ENCODE measurements at regions not wholly inside any gene's neighbourhood (a gene's known extent, or its start where the extent isn't known, plus 50 kb on each side); places are given as distances from the start of the nearest gene placed in this dataset.

DNA sequence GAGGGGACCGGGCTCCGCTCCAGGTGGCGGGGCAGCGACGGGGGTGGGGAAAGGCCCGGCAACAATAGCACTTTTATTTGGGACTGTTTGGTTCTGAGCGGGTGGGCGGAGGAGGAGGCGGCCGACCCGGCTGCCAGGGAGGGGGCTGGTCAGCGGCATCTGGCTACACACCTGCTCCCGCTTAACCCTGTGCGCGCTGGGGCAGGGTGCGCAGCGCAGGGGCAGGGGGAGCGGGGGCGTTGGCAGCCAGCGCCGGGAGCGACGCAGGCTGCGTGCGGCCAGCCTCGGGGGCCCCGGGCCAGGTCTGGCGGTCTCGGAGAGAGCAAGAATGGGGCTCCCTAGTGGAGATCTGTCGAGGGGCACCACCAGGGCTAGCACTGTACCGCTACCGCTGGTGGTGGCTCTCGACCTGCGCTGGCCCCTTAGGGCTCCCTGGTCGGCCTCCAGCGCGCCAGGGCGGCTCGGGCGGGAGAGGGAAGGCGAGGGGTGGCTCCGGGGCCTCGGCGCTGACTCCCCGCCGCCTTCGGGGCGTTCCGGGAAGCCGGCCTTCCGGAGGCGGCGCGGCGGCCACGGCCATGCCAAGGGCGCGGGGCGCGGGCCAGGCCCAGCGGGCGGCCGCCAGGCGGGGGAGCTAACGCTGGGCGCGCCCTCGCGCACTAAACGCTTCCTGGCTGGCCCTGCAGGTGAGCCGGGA is 92.4 kb downstream of the NCR2 start:
- Histone ChIP-seq H3K36me3 (ENCODE audit: control insufficient read depth in 2 of 2, extremely low read depth in 1 of 2, insufficient read depth in 1 of 2, low read length in 1 of 2) (no peaks in the 10 kb centered on the region), H3K9me3 (no peaks in the 10 kb centered on the region), H3K4me1 (ENCODE audit: control insufficient read depth in 1 of 2, extremely low read depth in 1 of 2, insufficient read depth in 2 of 2, low read length in 2 of 2) (peaks cover 16 to 35% of the 10 kb centered on the region in 2 experiments), H3K4me3 (ENCODE audit: control insufficient read depth in 1 of 2, extremely low read depth in 1 of 2, low read length in 1 of 2) (peak overlapping the region; percentile 27 to 62), H3K27ac (ENCODE audit: low read length) (no peak overlapping the region), H3K27me3 (replicated peaks in 1 of 2; ENCODE audit: control insufficient read depth in 2 of 2, extremely low read depth in 1 of 2, insufficient read depth in 2 of 2, low read length in 1 of 2) (peaks cover 16 to 54% of the 10 kb centered on the region in 2 experiments)
- Mint-ChIP-seq H3K4me3 (no peak overlapping the region), H3K36me3 (no peaks in the 10 kb centered on the region), H3K4me1 (peaks cover 10 to 15% (median 15%) of the 10 kb centered on the region in 3 donors), H3K9me3 (no peaks in the 10 kb centered on the region), H3K27me3 (peaks cover 22 to 33% of the 10 kb centered on the region in 2 donors), H3K27ac (no peak overlapping the region)
- CTCF ChIA-PET = interaction anchor here in 1 of 2 donors (0.6 kb wide), 1 partner anchor 253 kb away, joined by 3 read pairs; no protein-coding TSS in a partner anchor
- POLR2A ChIA-PET = no interaction called here
- DNase-seq (peak in 2 of 35 experiments; percentile 5 to 40), ATAC-seq (replicated peaks in 1 of 4) (peak; percentile 51 to 63 (median 55))
- 1% methylated on average over 67 of the region's 71 CpGs for WGBS (ENCODE audit: insufficient coverage)

DNA sequence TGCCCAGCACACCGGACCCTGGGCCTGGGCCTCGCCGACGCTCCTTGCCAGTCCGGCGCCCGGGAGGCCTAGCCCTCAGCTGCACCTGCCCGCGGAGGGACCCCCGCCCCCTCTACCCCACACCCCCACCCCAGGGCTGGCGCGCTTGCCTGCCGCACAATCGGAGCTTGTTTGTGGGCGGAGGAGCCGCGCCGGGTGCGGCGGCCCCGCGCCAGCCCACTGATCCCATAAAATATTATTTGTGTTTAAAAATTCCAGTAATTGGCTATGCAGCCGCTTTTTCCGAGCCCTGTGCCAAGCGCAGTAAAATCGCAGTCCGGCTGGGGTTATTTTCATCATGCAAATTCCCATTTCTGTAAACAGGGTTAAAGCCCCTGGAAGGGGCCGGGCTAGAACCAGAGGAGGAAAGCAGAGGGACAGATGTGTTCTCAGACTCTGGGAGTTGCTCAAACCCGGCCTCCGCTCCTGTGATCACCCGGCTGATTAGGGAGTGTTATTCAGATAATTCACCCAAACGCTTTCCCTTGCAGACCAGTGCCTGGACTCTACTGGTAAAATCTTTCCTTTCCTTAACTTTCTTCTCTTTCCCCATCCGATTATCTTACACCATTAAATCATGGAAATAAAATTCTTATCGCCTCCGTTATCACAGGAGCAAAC is 93.1 kb downstream of the NCR2 start:
- H3K9me3 Mint-ChIP-seq = no peaks in the 10 kb centered on the region
- Histone ChIP-seq H3K4me3 (ENCODE audit: control insufficient read depth in 1 of 2, extremely low read depth in 1 of 2, low read length in 1 of 2) (peak overlapping the region in 1 of 2 donors; percentile 62), H3K27me3 (replicated peaks in 1 of 2; ENCODE audit: control insufficient read depth in 2 of 2, extremely low read depth in 1 of 2, insufficient read depth in 2 of 2, low read length in 1 of 2) (peaks cover 16 to 54% of the 10 kb centered on the region in 2 experiments), H3K9me3 (no peaks in the 10 kb centered on the region), H3K27ac (ENCODE audit: low read length) (no peak overlapping the region), H3K4me1 (ENCODE audit: control insufficient read depth in 1 of 2, extremely low read depth in 1 of 2, insufficient read depth in 2 of 2, low read length in 2 of 2) (peaks cover 16 to 35% of the 10 kb centered on the region in 2 experiments), H3K36me3 (ENCODE audit: control insufficient read depth in 2 of 2, extremely low read depth in 1 of 2, insufficient read depth in 1 of 2, low read length in 1 of 2) (no peaks in the 10 kb centered on the region)
- peaks cover 19 to 35% of the 10 kb centered on the region in 2 donors for H3K27me3 Mint-ChIP-seq
- POLR2A ChIA-PET = no interaction called here
- no peaks in the 10 kb centered on the region for H3K36me3 Mint-ChIP-seq
- WGBS (ENCODE audit: insufficient coverage) = 27% methylated on average over 8 of the region's 35 CpGs
- H3K27ac Mint-ChIP-seq = no peak overlapping the region
- peaks cover 10 to 16% (median 15%) of the 10 kb centered on the region in 3 donors for H3K4me1 Mint-ChIP-seq
- CTCF ChIA-PET = interaction anchor here in 1 of 2 donors (0.6 kb wide), 1 partner anchor 253 kb away, joined by 3 read pairs; no protein-coding TSS in a partner anchor
- no peak for DNase-seq
- ATAC-seq (replicated peaks in 1 of 4) = peak in 1 of 4 experiments; percentile 7
- H3K4me3 Mint-ChIP-seq = peak overlapping the region; percentile 41 to 69 (median 62)

DNA sequence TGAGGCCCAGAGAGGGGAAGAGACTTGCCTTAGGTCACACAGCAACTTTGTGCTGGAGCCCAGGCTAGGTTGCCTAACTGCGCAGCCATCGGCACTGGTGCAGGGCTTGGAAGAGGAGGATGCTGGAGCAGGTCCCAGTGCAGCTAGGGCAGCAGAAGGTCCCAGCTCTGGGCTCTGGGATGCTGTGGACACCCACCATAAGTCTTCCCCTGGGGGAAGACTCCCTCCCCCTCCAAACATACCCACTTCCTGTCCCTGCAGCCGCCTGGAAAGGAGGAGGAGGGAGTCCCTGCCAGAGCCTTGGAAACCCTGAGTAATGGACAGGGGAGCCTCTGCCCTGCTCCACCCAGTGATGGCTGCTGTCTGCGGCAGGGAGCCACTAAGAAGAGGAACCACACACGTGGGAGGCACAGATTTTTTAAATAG is 93.6 kb downstream of the NCR2 start:
- H3K4me3 Mint-ChIP-seq = peak overlapping the region; percentile 41 to 69 (median 62)
- H3K36me3 ChIP-seq (ENCODE audit: control insufficient read depth in 2 of 2, extremely low read depth in 1 of 2, insufficient read depth in 1 of 2, low read length in 1 of 2) = no peaks in the 10 kb centered on the region
- ATAC-seq (replicated peaks in 1 of 4) = peak in 1 of 4 experiments; percentile 15
- CTCF ChIA-PET = no interaction called here
- no peak overlapping the region for H3K27ac ChIP-seq (ENCODE audit: low read length)
- no CpG with 5 or more reads among the region's 5 CpGs for WGBS (ENCODE audit: insufficient coverage)
- H3K27ac Mint-ChIP-seq = no peak overlapping the region
- no peaks in the 10 kb centered on the region for H3K9me3 Mint-ChIP-seq
- H3K4me1 ChIP-seq (ENCODE audit: control insufficient read depth in 1 of 2, extremely low read depth in 1 of 2, insufficient read depth in 2 of 2, low read length in 2 of 2) = peaks cover 16 to 35% of the 10 kb centered on the region in 2 experiments
- H3K9me3 ChIP-seq = no peaks in the 10 kb centered on the region
- H3K4me3 ChIP-seq (ENCODE audit: control insufficient read depth in 1 of 2, extremely low read depth in 1 of 2, low read length in 1 of 2) = peak overlapping the region in 1 of 2 donors; percentile 59
- H3K27me3 ChIP-seq (replicated peaks in 1 of 2; ENCODE audit: control insufficient read depth in 2 of 2, extremely low read depth in 1 of 2, insufficient read depth in 2 of 2, low read length in 1 of 2) = peaks cover 16 to 54% of the 10 kb centered on the region in 2 experiments
- H3K27me3 Mint-ChIP-seq = peaks cover 19 to 35% of the 10 kb centered on the region in 2 donors
- no peak for DNase-seq
- POLR2A ChIA-PET = no interaction called here
- H3K4me1 Mint-ChIP-seq = peaks cover 10 to 16% (median 15%) of the 10 kb centered on the region in 3 donors
- no peaks in the 10 kb centered on the region for H3K36me3 Mint-ChIP-seq

DNA sequence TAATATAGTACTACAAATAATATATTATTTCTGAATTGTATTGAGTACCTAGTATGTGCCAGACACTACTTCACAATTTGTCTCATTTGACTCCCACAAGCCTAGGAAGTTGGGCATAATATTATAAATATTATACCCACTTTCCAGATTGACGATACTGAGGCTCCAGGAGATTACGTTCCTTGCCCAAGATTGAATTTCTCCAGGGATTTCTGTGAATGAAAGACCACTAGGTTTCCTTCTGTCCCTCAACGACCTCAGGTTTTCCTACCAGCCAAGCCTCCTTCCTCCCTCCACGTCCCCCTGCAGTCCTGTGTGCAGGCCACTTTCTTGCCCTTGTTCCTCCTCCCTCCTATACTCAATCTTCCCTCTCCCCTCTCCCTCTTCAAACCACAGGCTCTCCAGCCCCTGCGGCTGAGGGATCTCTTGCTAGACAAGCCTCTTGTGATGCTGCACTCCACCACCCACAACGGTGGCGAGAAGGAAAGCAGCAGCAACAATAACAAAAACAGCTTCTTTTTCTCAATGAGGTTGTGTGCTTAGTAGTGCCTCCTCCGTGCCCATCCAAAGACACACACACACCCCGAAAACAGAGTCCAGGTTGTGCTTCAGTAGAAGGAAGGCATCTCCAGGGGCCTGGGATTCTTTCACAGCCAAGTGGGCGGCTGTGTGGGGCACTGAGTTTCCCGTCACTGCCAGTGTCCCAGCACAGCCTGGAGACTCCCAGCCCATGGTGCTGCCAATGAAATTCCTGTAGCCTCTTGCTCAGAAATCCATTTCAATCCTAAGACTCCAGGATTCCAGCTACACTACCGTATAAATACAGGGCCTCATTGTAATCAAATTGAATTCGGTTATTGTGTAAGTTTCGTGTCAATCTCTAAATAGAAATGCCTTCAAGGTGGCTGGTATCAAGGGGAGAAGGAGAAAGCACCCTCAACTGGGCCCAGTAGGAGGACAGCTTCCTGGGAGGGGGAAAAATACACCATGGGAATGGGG is 94.4 kb downstream of the NCR2 start:
- Mint-ChIP-seq H3K27me3 (peaks cover 19 to 35% of the 10 kb centered on the region in 2 donors), H3K36me3 (no peaks in the 10 kb centered on the region), H3K9me3 (no peaks in the 10 kb centered on the region), H3K27ac (no peak overlapping the region), H3K4me1 (peaks cover 10 to 16% (median 15%) of the 10 kb centered on the region in 3 donors), H3K4me3 (peak overlapping the region in 1 of 3 donors; percentile 69)
- ChIA-PET CTCF (interaction anchor here (0.7 to 0.8 kb wide), 2 partner anchors 8 to 85 kb away, joined by 3 to 4 read pairs; no protein-coding TSS in a partner anchor), POLR2A (no interaction called here)
- no peak overlapping the region for H3K4me3 ChIP-seq (ENCODE audit: control insufficient read depth in 1 of 2, extremely low read depth in 1 of 2, low read length in 1 of 2)
- peaks cover 16 to 53% of the 10 kb centered on the region in 2 experiments for H3K27me3 ChIP-seq (replicated peaks in 1 of 2; ENCODE audit: control insufficient read depth in 2 of 2, extremely low read depth in 1 of 2, insufficient read depth in 2 of 2, low read length in 1 of 2)
- ATAC-seq (replicated peaks in 1 of 4) (no peak), DNase-seq (no peak)
- no peak overlapping the region for H3K27ac ChIP-seq (ENCODE audit: low read length)
- H3K36me3 ChIP-seq (ENCODE audit: control insufficient read depth in 2 of 2, extremely low read depth in 1 of 2, insufficient read depth in 1 of 2, low read length in 1 of 2) = no peaks in the 10 kb centered on the region
- 72% methylated on average over 10 of the region's 14 CpGs for WGBS (ENCODE audit: insufficient coverage)
- no peaks in the 10 kb centered on the region for H3K9me3 ChIP-seq
- peaks cover 16 to 30% of the 10 kb centered on the region in 2 experiments for H3K4me1 ChIP-seq (ENCODE audit: control insufficient read depth in 1 of 2, extremely low read depth in 1 of 2, insufficient read depth in 2 of 2, low read length in 2 of 2)

DNA sequence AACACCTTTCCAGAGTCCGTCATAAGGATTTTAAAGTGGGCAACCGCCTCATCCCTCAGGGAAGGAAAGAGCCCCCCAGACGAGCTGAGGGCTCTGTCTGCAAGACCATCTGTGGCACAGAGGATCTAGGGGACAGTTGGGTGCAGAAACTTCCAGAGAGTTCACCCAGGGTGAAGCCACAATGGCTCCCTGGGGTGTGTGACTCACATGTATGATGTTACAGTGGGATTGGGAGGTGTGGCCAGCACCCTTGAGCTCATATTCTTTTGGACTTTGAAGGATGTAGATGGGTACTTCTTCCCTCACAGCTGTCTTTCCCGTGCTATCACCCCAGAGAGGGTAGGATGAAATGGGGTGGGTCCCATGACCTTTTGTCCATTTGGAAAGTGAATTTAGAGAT is 95.5 kb downstream of the NCR2 start:
- 40% methylated on average over 1 of the region's 4 CpGs for whole genome bisulfite sequencing (ENCODE audit: insufficient coverage)
- no peak for ATAC-seq (replicated peaks in 1 of 4)
- DNase-seq = no peak
- H3K4me3 ChIP-seq (ENCODE audit: control insufficient read depth in 1 of 2, extremely low read depth in 1 of 2, low read length in 1 of 2) = no peak overlapping the region
- no peaks in the 10 kb centered on the region for H3K36me3 ChIP-seq (ENCODE audit: control insufficient read depth in 2 of 2, extremely low read depth in 1 of 2, insufficient read depth in 1 of 2, low read length in 1 of 2)
- no peak overlapping the region for H3K27ac ChIP-seq (ENCODE audit: low read length)
- H3K9me3 ChIP-seq = no peaks in the 10 kb centered on the region
- H3K27me3 ChIP-seq (replicated peaks in 1 of 2; ENCODE audit: control insufficient read depth in 2 of 2, extremely low read depth in 1 of 2, insufficient read depth in 2 of 2, low read length in 1 of 2) = peaks cover 13 to 51% of the 10 kb centered on the region in 2 experiments
- Mint-ChIP-seq H3K9me3 (no peaks in the 10 kb centered on the region), H3K4me1 (peaks cover 10 to 16% (median 15%) of the 10 kb centered on the region in 3 donors), H3K27me3 (peaks cover 19 to 35% of the 10 kb centered on the region in 2 donors), H3K36me3 (no peaks in the 10 kb centered on the region), H3K27ac (no peak overlapping the region), H3K4me3 (no peak overlapping the region)
- H3K4me1 ChIP-seq (ENCODE audit: control insufficient read depth in 1 of 2, extremely low read depth in 1 of 2, insufficient read depth in 2 of 2, low read length in 2 of 2) = peaks cover 16 to 28% of the 10 kb centered on the region in 2 experiments
- ChIA-PET CTCF (no interaction called here), POLR2A (no interaction called here)
